ENCODE measurements at regions not wholly inside any gene's neighbourhood (a gene's known extent, or its start where the extent isn't known, plus 50 kb on each side); places are given as distances from the start of the nearest gene placed in this dataset.

GRCh38 chr10:29950391-29950790, 109.0 kb downstream of the JCAD start:
- Histone ChIP-seq H2AFZ (ENCODE audit: low read depth, low read length) (no peak overlapping the region), H3K4me3 (ENCODE audit: low read depth in 1 of 2, low read length in 2 of 2) (no peak overlapping the region), H3K27me3 (ENCODE audit: insufficient read depth, low read length, poor library complexity) (no peaks in the 10 kb centered on the region), H3K36me3 (ENCODE audit: insufficient read depth, low read length) (no peaks in the 10 kb centered on the region), H4K20me1 (ENCODE audit: insufficient read depth, low read length) (no peaks in the 10 kb centered on the region), H3K79me2 (ENCODE audit: insufficient read depth, low read length) (no peaks in the 10 kb centered on the region), H3K27ac (ENCODE audit: low read length) (no peak overlapping the region), H3K4me1 (ENCODE audit: insufficient read depth, low read length) (no peaks in the 10 kb centered on the region), H3K4me2 (ENCODE audit: insufficient read depth, low read length) (no peak overlapping the region), H3K9ac (ENCODE audit: low read depth, low read length) (no peak overlapping the region), H3K9me3 (ENCODE audit: insufficient read depth, low read length, severe bottlenecking) (no peaks in the 10 kb centered on the region)
- no peak for ATAC-seq (ENCODE audit: insufficient read depth, low read depth)
- TF ChIP-seq CTCF (IDR thresholded peaks at IDR 0.05; ENCODE audit: borderline replicate concordance, extremely low read depth, low read length, poor library complexity, severe bottlenecking) (no peak), EZH2 (IDR thresholded peaks at IDR 0.05; ENCODE audit: borderline replicate concordance, low read depth, low read length, severe bottlenecking) (no peak)
- DNase-seq, result no peak

- no peaks in the 10 kb centered on the region for H3K27me3 ChIP-seq (ENCODE audit: insufficient read depth, low read length, poor library complexity)
- H3K79me2 ChIP-seq (ENCODE audit: insufficient read depth, low read length), result no peaks in the 10 kb centered on the region
- no peak for DNase-seq
- H3K9ac ChIP-seq (ENCODE audit: low read depth, low read length), result no peak overlapping the region
- H3K4me2 ChIP-seq (ENCODE audit: insufficient read depth, low read length), result no peak overlapping the region
- H4K20me1 ChIP-seq (ENCODE audit: insufficient read depth, low read length), result no peaks in the 10 kb centered on the region
- H2AFZ ChIP-seq (ENCODE audit: low read depth, low read length), result no peak overlapping the region
- ATAC-seq (ENCODE audit: insufficient read depth, low read depth), result no peak
- H3K4me1 ChIP-seq (ENCODE audit: insufficient read depth, low read length), result no peaks in the 10 kb centered on the region
- H3K9me3 ChIP-seq (ENCODE audit: insufficient read depth, low read length, severe bottlenecking), result no peaks in the 10 kb centered on the region
- no peak overlapping the region for H3K27ac ChIP-seq (ENCODE audit: low read length)
- H3K4me3 ChIP-seq (ENCODE audit: low read depth in 1 of 2, low read length in 2 of 2), result no peak overlapping the region
- no peak for TF ChIP-seq CTCF (IDR thresholded peaks at IDR 0.05; ENCODE audit: borderline replicate concordance, extremely low read depth, low read length, poor library complexity, severe bottlenecking)
- no peak for TF ChIP-seq EZH2 (IDR thresholded peaks at IDR 0.05; ENCODE audit: borderline replicate concordance, low read depth, low read length, severe bottlenecking)
- H3K36me3 ChIP-seq (ENCODE audit: insufficient read depth, low read length), result no peaks in the 10 kb centered on the region
These were observed 109.9 kb downstream of the JCAD start for GRCh38 chr10:29949411-29950011.

GRCh38 chr10:29948881-29949355, 110.5 kb downstream of the JCAD start:
- no peak overlapping the region for H3K4me3 ChIP-seq (ENCODE audit: low read depth in 1 of 2, low read length in 2 of 2)
- no peak overlapping the region for H3K9ac ChIP-seq (ENCODE audit: low read depth, low read length)
- H3K36me3 ChIP-seq (ENCODE audit: insufficient read depth, low read length), result no peaks in the 10 kb centered on the region
- no peaks in the 10 kb centered on the region for H3K9me3 ChIP-seq (ENCODE audit: insufficient read depth, low read length, severe bottlenecking)
- H3K27ac ChIP-seq (ENCODE audit: low read length), result no peak overlapping the region
- H3K4me1 ChIP-seq (ENCODE audit: insufficient read depth, low read length), result no peaks in the 10 kb centered on the region
- H2AFZ ChIP-seq (ENCODE audit: low read depth, low read length), result no peak overlapping the region
- H3K27me3 ChIP-seq (ENCODE audit: insufficient read depth, low read length, poor library complexity), result no peaks in the 10 kb centered on the region
- no peak overlapping the region for H3K4me2 ChIP-seq (ENCODE audit: insufficient read depth, low read length)
- no peaks in the 10 kb centered on the region for H3K79me2 ChIP-seq (ENCODE audit: insufficient read depth, low read length)
- ATAC-seq (ENCODE audit: insufficient read depth, low read depth), result no peak
- DNase-seq, result no peak
- H4K20me1 ChIP-seq (ENCODE audit: insufficient read depth, low read length), result no peaks in the 10 kb centered on the region
- TF ChIP-seq EZH2 (IDR thresholded peaks at IDR 0.05; ENCODE audit: borderline replicate concordance, low read depth, low read length, severe bottlenecking), result no peak
- no peak for TF ChIP-seq CTCF (IDR thresholded peaks at IDR 0.05; ENCODE audit: borderline replicate concordance, extremely low read depth, low read length, poor library complexity, severe bottlenecking)

Measured in DND-41 (cell line).